SIG-M5 treated with dmso at 0.1 percent for 504 hours (cell line): ENCODE measurements at regions not wholly inside any gene's neighbourhood (a gene's known extent, or its start where the extent isn't known, plus 50 kb on each side); places are given as distances from the start of the nearest gene placed in this dataset.
A peak's percentile ranks its signal among the peaks of the same experiment; 100 is the strongest.

Experiments
- DNase-seq: peaks from one replicate; lab custom pipeline; 2025; ENCODE audit not compliant: unreplicated experiment; lab: John Stamatoyannopoulos, UW

GRCh38 chr10:78953113-78953798, 115.5 kb upstream of the ZMIZ1 start:
- DNase-seq: no peak

GRCh38 chr10:78953799-78954297, 114.9 kb upstream of the ZMIZ1 start:
- DNase-seq: no peak

- DNase-seq: no peak
Observed at GRCh38 chr10:78954689-78955088, 114.1 kb upstream of the ZMIZ1 start.

- DNase-seq: no peak
Observed at GRCh38 chr10:78955206-78955605, 113.6 kb upstream of the ZMIZ1 start.

GRCh38 chr10:78956391-78956790, 112.4 kb upstream of the ZMIZ1 start:
- no peak for DNase-seq

GRCh38 chr10:78957471-78958039, 111.2 kb upstream of the ZMIZ1 start:
- no peak for DNase-seq

- DNase-seq: no peak
Observed at GRCh38 chr10:78959217-78959923, 109.4 kb upstream of the ZMIZ1 start.

GRCh38 chr10:78959924-78960285, 108.9 kb upstream of the ZMIZ1 start:
- no peak for DNase-seq

GRCh38 chr10:78960316-78960800, 108.4 kb upstream of the ZMIZ1 start:
- DNase-seq: peak; percentile 3

GRCh38 chr10:78961760-78962159, 107.0 kb upstream of the ZMIZ1 start:
- DNase-seq: no peak

- no peak for DNase-seq
Observed at GRCh38 chr10:78963074-78964034, 105.4 kb upstream of the ZMIZ1 start.

GRCh38 chr10:78964274-78964951, 104.4 kb upstream of the ZMIZ1 start:
- no peak for DNase-seq

- peak; percentile 6 for DNase-seq
Observed at GRCh38 chr10:78964952-78965633, 103.7 kb upstream of the ZMIZ1 start.

GRCh38 chr10:78966182-78966787, 102.5 kb upstream of the ZMIZ1 start:
- no peak for DNase-seq

- no peak for DNase-seq
Observed at GRCh38 chr10:78966844-78967488, 101.8 kb upstream of the ZMIZ1 start.

- DNase-seq: no peak
Observed at GRCh38 chr10:78968300-78968942, 100.3 kb upstream of the ZMIZ1 start.

GRCh38 chr10:78968943-78969342, 99.8 kb upstream of the ZMIZ1 start:
- DNase-seq: no peak

- DNase-seq: no peak
Observed at GRCh38 chr10:78969719-78970118, 99.0 kb upstream of the ZMIZ1 start.
